ENCODE measurements at regions not wholly inside any gene's neighbourhood (a gene's known extent, or its start where the extent isn't known, plus 50 kb on each side); places are given as distances from the start of the nearest gene placed in this dataset.
A peak's percentile ranks its signal among the peaks of the same experiment; 100 is the strongest.

GRCh38 chr1:8202182-8202905 lies 115.6 kb upstream of the SLC45A1 start:
- no peak for DNase-seq (ENCODE audit: low spot score)

- DNase-seq (ENCODE audit: low spot score) = no peak
These were observed 116.5 kb upstream of the SLC45A1 start for GRCh38 chr1:8201331-8201861.

- DNase-seq (ENCODE audit: low spot score) = no peak
These were observed 117.4 kb upstream of the SLC45A1 start for GRCh38 chr1:8200317-8201115.

- DNase-seq (ENCODE audit: low spot score) = no peak
These were observed 119.4 kb upstream of the SLC45A1 start for GRCh38 chr1:8198522-8198921.

GRCh38 chr1:8197493-8198282 lies 120.2 kb upstream of the SLC45A1 start:
- no peak for DNase-seq (ENCODE audit: low spot score)

GRCh38 chr1:8194481-8195227 lies 123.3 kb upstream of the SLC45A1 start:
- no peak for DNase-seq (ENCODE audit: low spot score)

GRCh38 chr1:8193840-8194406 lies 124.0 kb upstream of the SLC45A1 start:
- DNase-seq (ENCODE audit: low spot score) = no peak

- no peak for DNase-seq (ENCODE audit: low spot score)
These were observed 126.4 kb upstream of the SLC45A1 start for GRCh38 chr1:8191474-8191873.

- no peak for DNase-seq (ENCODE audit: low spot score)
These were observed 127.9 kb upstream of the SLC45A1 start for GRCh38 chr1:8189931-8190483.

- DNase-seq (ENCODE audit: low spot score) = no peak
These were observed 132.5 kb upstream of the SLC45A1 start for GRCh38 chr1:8185400-8185799.

GRCh38 chr1:8184301-8184700 lies 133.6 kb upstream of the SLC45A1 start:
- DNase-seq (ENCODE audit: low spot score) = no peak

GRCh38 chr1:8182034-8182761 lies 135.7 kb upstream of the SLC45A1 start:
- DNase-seq (ENCODE audit: low spot score) = peak; percentile 69

GRCh38 chr1:8179132-8179793 lies 138.7 kb upstream of the SLC45A1 start:
- no peak for DNase-seq (ENCODE audit: low spot score)

- no peak for DNase-seq (ENCODE audit: low spot score)
These were observed 141.6 kb upstream of the SLC45A1 start for GRCh38 chr1:8176279-8176678.

GRCh38 chr1:8174807-8175206 lies 143.1 kb upstream of the SLC45A1 start:
- no peak for DNase-seq (ENCODE audit: low spot score)

GRCh38 chr1:8171751-8172464 lies 145.8 kb upstream of the ERRFI1 start:
- DNase-seq (ENCODE audit: low spot score) = no peak

GRCh38 chr1:8170059-8170835 lies 144.1 kb upstream of the ERRFI1 start:
- DNase-seq (ENCODE audit: low spot score) = no peak

- peak; percentile 75 for DNase-seq (ENCODE audit: low spot score)
These were observed 143.4 kb upstream of the ERRFI1 start for GRCh38 chr1:8169364-8170058.

All from CD4-positive, alpha-beta T cell treated with Interleukin-15 for 4 hours (primary cell).